GM23338 (cell line): ENCODE measurements at regions not wholly inside any gene's neighbourhood (a gene's known extent, or its start where the extent isn't known, plus 50 kb on each side); places are given as distances from the start of the nearest gene placed in this dataset.

Experiments used
- ATAC-seq: fragments of 200-7000 bp; cut with Tn5 transposase; 3 replicates; pipeline ENCODE4 v1.9.1; 2020
- DNase-seq: peaks from one replicate; pipeline ENCODE4 v3.0.0-alpha.2; 2015; ENCODE audit warnings: low spot score
- H2AFZ ChIP-seq: fragments of 200-600 bp; sonication (generic); 2 replicates; pipeline ENCODE4 v1.8.0; 2016; ENCODE audit warnings: antibody characterized with exemption, mild to moderate bottlenecking, moderate library complexity
- H3F3A ChIP-seq: fragments of 200-600 bp; sonication (generic); replicated peaks from 2 replicates; pipeline ENCODE4 v1.8.0; 2017; ENCODE audit warnings: antibody characterized with exemption, mixed run types, low read depth
- H3K27ac ChIP-seq: fragments of 200-600 bp; sonication (generic); 2 replicates; pipeline ENCODE4 v1.6.1; 2016; ENCODE audit warnings: low read depth
- H3K27me3 ChIP-seq: fragments of 200-600 bp; sonication (generic); 2 replicates; pipeline ENCODE4 v1.8.0; 2016; ENCODE audit warnings: mild to moderate bottlenecking, mixed run types, moderate library complexity; ENCODE audit not compliant: insufficient read depth
- H3K36me3 ChIP-seq: fragments of 200-600 bp; sonication (generic); 2 replicates; pipeline ENCODE4 v1.8.0; 2016; ENCODE audit warnings: mild to moderate bottlenecking; ENCODE audit not compliant: insufficient read depth
- H3K4me1 ChIP-seq: fragments of 200-600 bp; sonication (generic); 2 replicates; pipeline ENCODE4 v1.8.0; 2016; ENCODE audit warnings: mild to moderate bottlenecking, moderate library complexity; ENCODE audit not compliant: insufficient read depth
- H3K4me2 ChIP-seq: fragments of 200-600 bp; sonication (generic); 2 replicates; pipeline ENCODE4 v1.7.1; 2017; ENCODE audit warnings: mixed run types
- H3K4me3 ChIP-seq: fragments of 200-600 bp; sonication (generic); 2 replicates; pipeline ENCODE4 v1.6.1; 2016; ENCODE audit warnings: mixed run types
- H3K79me2 ChIP-seq: fragments of 200-600 bp; sonication (generic); replicated peaks from 2 replicates; pipeline ENCODE4 v1.8.0; 2017; ENCODE audit warnings: mild to moderate bottlenecking; ENCODE audit not compliant: insufficient read depth
- H3K9me2 ChIP-seq: fragments of 200-600 bp; sonication (generic); 2 replicates; pipeline ENCODE4 v1.8.0; 2017; ENCODE audit not compliant: insufficient read depth
- H4K20me1 ChIP-seq: fragments of 200-600 bp; sonication (generic); replicated peaks from 2 replicates; pipeline ENCODE4 v1.8.0; 2017; ENCODE audit warnings: mild to moderate bottlenecking; ENCODE audit not compliant: insufficient read depth
- H3K27ac Mint-ChIP-seq: 2 replicates; pipeline ENCODE4 v1.8.0; 2020; ENCODE audit warnings: inconsistent platforms, mild to moderate bottlenecking, moderate library complexity, mixed read lengths
- H3K27me3 Mint-ChIP-seq: 3 replicates; pipeline ENCODE4 v1.8.0; 2022; ENCODE audit warnings: low read depth, mild to moderate bottlenecking, moderate library complexity, mixed read lengths, inconsistent platforms; ENCODE audit not compliant: insufficient read depth, poor library complexity
- H3K36me3 Mint-ChIP-seq: 3 replicates; pipeline ENCODE4 v1.8.0; 2021; ENCODE audit warnings: low read depth, mild to moderate bottlenecking, inconsistent platforms, moderate library complexity, mixed read lengths
- H3K4me1 Mint-ChIP-seq: 3 replicates; pipeline ENCODE4 v1.8.0; 2020; ENCODE audit warnings: mild to moderate bottlenecking, inconsistent platforms, mixed read lengths
- H3K4me3 Mint-ChIP-seq: 3 replicates; pipeline ENCODE4 v1.8.0; 2021; ENCODE audit warnings: moderate library complexity, mild to moderate bottlenecking, inconsistent platforms, mixed read lengths
- H3K9me3 Mint-ChIP-seq: 3 replicates; pipeline ENCODE4 v1.8.0; 2020; ENCODE audit warnings: moderate library complexity, mild to moderate bottlenecking, inconsistent platforms, mixed read lengths
- EZH2phosphoT487 ChIP-seq: fragments of 200-600 bp; sonication (generic); IDR thresholded peaks from one replicate; pipeline ENCODE4 v1.8.1; 2018; ENCODE audit warnings: antibody characterized with exemption; ENCODE audit not compliant: unreplicated experiment
- JUNB ChIP-seq: IDR thresholded peaks from one replicate; pipeline ENCODE4 v1.6.1; 2016; ENCODE audit warnings: antibody characterized with exemption; ENCODE audit not compliant: unreplicated experiment
- NANOG ChIP-seq: IDR thresholded peaks from 2 replicates; pipeline ENCODE4 v1.6.1; 2016; ENCODE audit warnings: antibody characterized with exemption, borderline replicate concordance
- STAT1 ChIP-seq: IDR thresholded peaks from one replicate; pipeline ENCODE4 v1.6.1; 2016; ENCODE audit warnings: antibody characterized with exemption; ENCODE audit not compliant: unreplicated experiment
- ZNF331 ChIP-seq: fragments of 250-450 bp; sonication (Bioruptor Pico); IDR thresholded peaks from 2 replicates; pipeline ENCODE4 v1.5.0; 2020; ENCODE audit warnings: low read depth, mild to moderate bottlenecking, moderate library complexity
- TF ChIP-seq, protein P1 (sequence below): fragments of 250-450 bp; sonication (Bioruptor Pico); IDR thresholded peaks from 2 replicates; pipeline ENCODE4 v1.5.0; 2020; ENCODE audit warnings: mild to moderate bottlenecking, moderate library complexity

GRCh38 chr12:116480210-116480810 is 78.9 kb upstream of the MAP1LC3B2 start:
- H3K36me3 Mint-ChIP-seq: peaks cover 13% of the 10 kb centered on the region
- no peak overlapping the region for H3K4me3 Mint-ChIP-seq
- H3K36me3 ChIP-seq: no peaks in the 10 kb centered on the region; the same call in 1 of the 2 replicates
- no peak overlapping the region for H3K4me3 ChIP-seq
- no peak overlapping the region for H3K27ac ChIP-seq
- no peaks in the 10 kb centered on the region for H3F3A ChIP-seq
- H4K20me1 ChIP-seq: no peaks in the 10 kb centered on the region
- H3K27ac Mint-ChIP-seq: no peak overlapping the region
- peaks cover 6% of the 10 kb centered on the region for H3K27me3 Mint-ChIP-seq
- DNase-seq: no peak
- no peaks in the 10 kb centered on the region for H3K79me2 ChIP-seq
- no peaks in the 10 kb centered on the region for H3K4me1 ChIP-seq
- no peak overlapping the region for H2AFZ ChIP-seq
- H3K27me3 ChIP-seq: no peaks in the 10 kb centered on the region
- no peak overlapping the region for H3K4me2 ChIP-seq
- H3K9me3 Mint-ChIP-seq: peaks cover 31% of the 10 kb centered on the region
- H3K4me1 Mint-ChIP-seq: peaks cover 2% of the 10 kb centered on the region; the same call in 1 of the 3 replicates
- no peak for ATAC-seq
- TF ChIP-seq STAT1: no peak
- TF ChIP-seq JUNB: no peak
- TF ChIP-seq, protein P1, sequence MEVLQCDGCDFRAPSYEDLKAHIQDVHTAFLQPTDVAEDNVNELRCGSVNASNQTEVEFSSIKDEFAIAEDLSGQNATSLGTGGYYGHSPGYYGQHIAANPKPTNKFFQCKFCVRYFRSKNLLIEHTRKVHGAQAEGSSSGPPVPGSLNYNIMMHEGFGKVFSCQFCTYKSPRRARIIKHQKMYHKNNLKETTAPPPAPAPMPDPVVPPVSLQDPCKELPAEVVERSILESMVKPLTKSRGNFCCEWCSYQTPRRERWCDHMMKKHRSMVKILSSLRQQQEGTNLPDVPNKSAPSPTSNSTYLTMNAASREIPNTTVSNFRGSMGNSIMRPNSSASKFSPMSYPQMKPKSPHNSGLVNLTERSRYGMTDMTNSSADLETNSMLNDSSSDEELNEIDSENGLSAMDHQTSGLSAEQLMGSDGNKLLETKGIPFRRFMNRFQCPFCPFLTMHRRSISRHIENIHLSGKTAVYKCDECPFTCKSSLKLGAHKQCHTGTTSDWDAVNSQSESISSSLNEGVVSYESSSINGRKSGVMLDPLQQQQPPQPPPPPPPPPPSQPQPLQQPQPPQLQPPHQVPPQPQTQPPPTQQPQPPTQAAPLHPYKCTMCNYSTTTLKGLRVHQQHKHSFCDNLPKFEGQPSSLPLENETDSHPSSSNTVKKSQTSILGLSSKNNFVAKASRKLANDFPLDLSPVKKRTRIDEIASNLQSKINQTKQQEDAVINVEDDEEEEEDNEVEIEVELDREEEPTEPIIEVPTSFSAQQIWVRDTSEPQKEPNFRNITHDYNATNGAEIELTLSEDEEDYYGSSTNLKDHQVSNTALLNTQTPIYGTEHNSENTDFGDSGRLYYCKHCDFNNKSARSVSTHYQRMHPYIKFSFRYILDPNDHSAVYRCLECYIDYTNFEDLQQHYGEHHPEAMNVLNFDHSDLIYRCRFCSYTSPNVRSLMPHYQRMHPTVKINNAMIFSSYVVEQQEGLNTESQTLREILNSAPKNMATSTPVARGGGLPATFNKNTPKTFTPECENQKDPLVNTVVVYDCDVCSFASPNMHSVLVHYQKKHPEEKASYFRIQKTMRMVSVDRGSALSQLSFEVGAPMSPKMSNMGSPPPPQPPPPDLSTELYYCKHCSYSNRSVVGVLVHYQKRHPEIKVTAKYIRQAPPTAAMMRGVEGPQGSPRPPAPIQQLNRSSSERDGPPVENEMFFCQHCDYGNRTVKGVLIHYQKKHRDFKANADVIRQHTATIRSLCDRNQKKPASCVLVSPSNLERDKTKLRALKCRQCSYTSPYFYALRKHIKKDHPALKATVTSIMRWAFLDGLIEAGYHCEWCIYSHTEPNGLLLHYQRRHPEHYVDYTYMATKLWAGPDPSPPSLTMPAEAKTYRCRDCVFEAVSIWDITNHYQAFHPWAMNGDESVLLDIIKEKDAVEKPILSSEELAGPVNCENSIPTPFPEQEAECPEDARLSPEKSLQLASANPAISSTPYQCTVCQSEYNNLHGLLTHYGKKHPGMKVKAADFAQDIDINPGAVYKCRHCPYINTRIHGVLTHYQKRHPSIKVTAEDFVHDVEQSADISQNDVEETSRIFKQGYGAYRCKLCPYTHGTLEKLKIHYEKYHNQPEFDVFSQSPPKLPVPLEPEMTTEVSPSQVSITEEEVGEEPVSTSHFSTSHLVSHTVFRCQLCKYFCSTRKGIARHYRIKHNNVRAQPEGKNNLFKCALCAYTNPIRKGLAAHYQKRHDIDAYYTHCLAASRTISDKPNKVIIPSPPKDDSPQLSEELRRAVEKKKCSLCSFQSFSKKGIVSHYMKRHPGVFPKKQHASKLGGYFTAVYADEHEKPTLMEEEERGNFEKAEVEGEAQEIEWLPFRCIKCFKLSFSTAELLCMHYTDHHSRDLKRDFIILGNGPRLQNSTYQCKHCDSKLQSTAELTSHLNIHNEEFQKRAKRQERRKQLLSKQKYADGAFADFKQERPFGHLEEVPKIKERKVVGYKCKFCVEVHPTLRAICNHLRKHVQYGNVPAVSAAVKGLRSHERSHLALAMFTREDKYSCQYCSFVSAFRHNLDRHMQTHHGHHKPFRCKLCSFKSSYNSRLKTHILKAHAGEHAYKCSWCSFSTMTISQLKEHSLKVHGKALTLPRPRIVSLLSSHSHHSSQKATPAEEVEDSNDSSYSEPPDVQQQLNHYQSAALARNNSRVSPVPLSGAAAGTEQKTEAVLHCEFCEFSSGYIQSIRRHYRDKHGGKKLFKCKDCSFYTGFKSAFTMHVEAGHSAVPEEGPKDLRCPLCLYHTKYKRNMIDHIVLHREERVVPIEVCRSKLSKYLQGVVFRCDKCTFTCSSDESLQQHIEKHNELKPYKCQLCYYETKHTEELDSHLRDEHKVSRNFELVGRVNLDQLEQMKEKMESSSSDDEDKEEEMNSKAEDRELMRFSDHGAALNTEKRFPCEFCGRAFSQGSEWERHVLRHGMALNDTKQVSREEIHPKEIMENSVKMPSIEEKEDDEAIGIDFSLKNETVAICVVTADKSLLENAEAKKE (CRISPR knock-in tag): no peak
- TF ChIP-seq NANOG: no peak
- 0 out of 2 replicates have a peak, but pooled peaks cover 3% of the 10 kb centered on the region for H3K9me2 ChIP-seq

- H3K36me3 ChIP-seq: no peaks in the 10 kb centered on the region; the same call in 1 of the 2 replicates
- DNase-seq: no peak
- H3K27me3 ChIP-seq: no peaks in the 10 kb centered on the region
- H3K4me3 ChIP-seq: no peak overlapping the region
- H3K27ac Mint-ChIP-seq: no peak overlapping the region
- H3K36me3 Mint-ChIP-seq: peaks cover 3% of the 10 kb centered on the region
- H3K9me3 Mint-ChIP-seq: peaks cover 17% of the 10 kb centered on the region; the same call in 2 of the 3 replicates
- H3K4me3 Mint-ChIP-seq: no peak overlapping the region
- H3K27ac ChIP-seq: no peak overlapping the region
- H2AFZ ChIP-seq: peak overlapping the region; percentile 76
- H3K4me1 ChIP-seq: no peaks in the 10 kb centered on the region
- H3K79me2 ChIP-seq: no peaks in the 10 kb centered on the region
- ATAC-seq: no peak; the same call in 2 of the 3 replicates
- H3K4me2 ChIP-seq: no peak overlapping the region
- H4K20me1 ChIP-seq: no peaks in the 10 kb centered on the region
- H3K27me3 Mint-ChIP-seq: peaks cover 9% of the 10 kb centered on the region
- no peaks in the 10 kb centered on the region for H3F3A ChIP-seq
- no peaks in the 10 kb centered on the region for H3K9me2 ChIP-seq
- peaks cover 2% of the 10 kb centered on the region; the same call in 1 of the 3 replicates for H3K4me1 Mint-ChIP-seq
- TF ChIP-seq, protein P1 (CRISPR knock-in tag): no peak
- TF ChIP-seq ZNF331 (no peak), EZH2phosphoT487 (no peak)
Measured at GRCh38 chr12:116481726-116482125, 77.5 kb upstream of the MAP1LC3B2 start.
